PC-3 (cell line): ENCODE measurements at regions not wholly inside any gene's neighbourhood (a gene's known extent, or its start where the extent isn't known, plus 50 kb on each side); places are given as distances from the start of the nearest gene placed in this dataset.

Source experiments
- ATAC-seq: fragments of 200-7000 bp; cut with Tn5 transposase; 2 replicates; pipeline ENCODE4 v1.9.1; 2020; ENCODE audit warnings: mild to moderate bottlenecking, moderate library complexity
- BruUV-seq: library from RNA; stranded (reverse); fragments of 400-500 nt; replicated peaks from 2 replicates; lab custom pipeline; 2021; lab: Mats Ljungman, UMichigan
- CTCF ChIA-PET: fragments of 300-600 bp; sonication (Branson Sonifier 250); formaldehyde crosslinking; loops from one replicate; lab custom pipeline; 2022; ENCODE audit warnings: antibody characterized with exemption; lab: Charles Lee
- POLR2A ChIA-PET: fragments of 300-600 bp; sonication (Branson Sonifier 250); formaldehyde crosslinking; loops from one replicate; lab custom pipeline; 2022; ENCODE audit warnings: antibody characterized with exemption; ENCODE audit not compliant: unreplicated experiment; lab: Charles Lee
- DNase-seq: peaks from one replicate; pipeline ENCODE4 v3.0.0-alpha.2; 2015
- H2AFZ ChIP-seq: fragments of 300-600 bp; sonication (generic); 2 replicates; pipeline ENCODE4 v1.6.0; 2016; ENCODE audit warnings: antibody characterized with exemption, low read length
- H3F3A ChIP-seq: fragments of 300-600 bp; sonication (generic); one replicate; pipeline ENCODE4 v1.6.0; 2017; ENCODE audit warnings: antibody characterized with exemption, low read length, control low read depth, mild to moderate bottlenecking; ENCODE audit not compliant: unreplicated experiment
- H3K27ac ChIP-seq: fragments of 300-600 bp; sonication (generic); 2 replicates; pipeline ENCODE4 v1.5.1; 2016; ENCODE audit warnings: mild to moderate bottlenecking, low read length
- H3K27me3 ChIP-seq: fragments of 300-600 bp; sonication (generic); 2 replicates; pipeline ENCODE4 v1.6.1; 2016; ENCODE audit warnings: low read length, mixed read lengths
- H3K36me3 ChIP-seq: fragments of 300-600 bp; sonication (generic); 2 replicates; pipeline ENCODE4 v1.6.1; 2016; ENCODE audit warnings: low read depth, mixed run types, low read length, mixed read lengths
- H3K4me1 ChIP-seq: fragments of 300-600 bp; sonication (generic); 2 replicates; pipeline ENCODE4 v1.5.1; 2016; ENCODE audit warnings: low read length; ENCODE audit not compliant: insufficient read depth
- H3K4me2 ChIP-seq: fragments of 300-600 bp; sonication (generic); 2 replicates; pipeline ENCODE4 v1.6.0; 2016; ENCODE audit warnings: low read length
- H3K4me3 ChIP-seq: fragments of 300-600 bp; sonication (generic); 2 replicates; pipeline ENCODE4 v1.5.1; 2016; ENCODE audit warnings: mild to moderate bottlenecking, low read length, mixed read lengths
- H3K79me2 ChIP-seq: fragments of 300-600 bp; sonication (generic); 2 replicates; pipeline ENCODE4 v1.6.1; 2017; ENCODE audit warnings: low read length, mixed read lengths
- H3K9ac ChIP-seq: fragments of 300-600 bp; sonication (generic); 2 replicates; pipeline ENCODE4 v1.6.0; 2016; ENCODE audit warnings: mild to moderate bottlenecking, low read length
- H3K9me2 ChIP-seq: fragments of 300-600 bp; sonication (generic); replicated peaks from 2 replicates; pipeline ENCODE4 v1.6.1; 2016; ENCODE audit warnings: mixed run types, low read length, mixed read lengths
- H3K9me3 ChIP-seq: fragments of 300-600 bp; sonication (generic); 2 replicates; pipeline ENCODE4 v1.6.1; 2016; ENCODE audit warnings: low read length, mixed read lengths
- H4K20me1 ChIP-seq: fragments of 300-600 bp; sonication (generic); 2 replicates; pipeline ENCODE4 v1.6.1; 2016; ENCODE audit warnings: low read length, mixed read lengths
- EZH2 ChIP-seq: fragments of 300-600 bp; sonication (generic); IDR thresholded peaks from one replicate; pipeline ENCODE4 v1.6.1; 2017; ENCODE audit warnings: antibody characterized with exemption, mild to moderate bottlenecking, low read length; ENCODE audit not compliant: unreplicated experiment
- EZH2phosphoT487 ChIP-seq: fragments of 300-600 bp; sonication (generic); IDR thresholded peaks from 2 replicates; pipeline ENCODE4 v1.6.1; 2018; ENCODE audit warnings: mild to moderate bottlenecking, antibody characterized with exemption, low read length, borderline replicate concordance
- intact Hi-C: fragments of 100-400 bp; cut with micrococcal nuclease; formaldehyde crosslinking; loops from 2 replicates; pipeline ENCODE4 v1.9.0; 2023
- TF ChIP-seq, protein P1 (sequence below): fragments of 300-600 bp; sonication (generic); conservative IDR thresholded peaks from 2 replicates; pipeline ENCODE4 v1.5.1; 2017; ENCODE audit warnings: antibody characterized with exemption, low read depth, mild to moderate bottlenecking, low read length

- H3K36me3 ChIP-seq, result no peaks in the 10 kb centered on the region
- no peaks in the 10 kb centered on the region for H3K79me2 ChIP-seq
- no peaks in the 10 kb centered on the region for H3K9me3 ChIP-seq
- no peak for ATAC-seq
- ChIA-PET CTCF (no interaction called here), POLR2A (no interaction called here)
- no peaks in the 10 kb centered on the region; the same call in 1 of the 2 replicates for H4K20me1 ChIP-seq
- H2AFZ ChIP-seq, result no peak overlapping the region
- H3K27me3 ChIP-seq, result no peaks in the 10 kb centered on the region
- H3K9ac ChIP-seq, result no peak overlapping the region
- H3K27ac ChIP-seq, result no peak overlapping the region
- peak; percentile 11 for DNase-seq
- H3K4me1 ChIP-seq, result peaks cover 16% of the 10 kb centered on the region
- no peaks in the 10 kb centered on the region for H3F3A ChIP-seq
- H3K9me2 ChIP-seq, result no peaks in the 10 kb centered on the region
- H3K4me2 ChIP-seq, result no peak overlapping the region
- TF ChIP-seq EZH2, result no peak
- TF ChIP-seq EZH2phosphoT487, result no peak
- TF ChIP-seq, protein P1, sequence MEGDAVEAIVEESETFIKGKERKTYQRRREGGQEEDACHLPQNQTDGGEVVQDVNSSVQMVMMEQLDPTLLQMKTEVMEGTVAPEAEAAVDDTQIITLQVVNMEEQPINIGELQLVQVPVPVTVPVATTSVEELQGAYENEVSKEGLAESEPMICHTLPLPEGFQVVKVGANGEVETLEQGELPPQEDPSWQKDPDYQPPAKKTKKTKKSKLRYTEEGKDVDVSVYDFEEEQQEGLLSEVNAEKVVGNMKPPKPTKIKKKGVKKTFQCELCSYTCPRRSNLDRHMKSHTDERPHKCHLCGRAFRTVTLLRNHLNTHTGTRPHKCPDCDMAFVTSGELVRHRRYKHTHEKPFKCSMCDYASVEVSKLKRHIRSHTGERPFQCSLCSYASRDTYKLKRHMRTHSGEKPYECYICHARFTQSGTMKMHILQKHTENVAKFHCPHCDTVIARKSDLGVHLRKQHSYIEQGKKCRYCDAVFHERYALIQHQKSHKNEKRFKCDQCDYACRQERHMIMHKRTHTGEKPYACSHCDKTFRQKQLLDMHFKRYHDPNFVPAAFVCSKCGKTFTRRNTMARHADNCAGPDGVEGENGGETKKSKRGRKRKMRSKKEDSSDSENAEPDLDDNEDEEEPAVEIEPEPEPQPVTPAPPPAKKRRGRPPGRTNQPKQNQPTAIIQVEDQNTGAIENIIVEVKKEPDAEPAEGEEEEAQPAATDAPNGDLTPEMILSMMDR, result no peak
- H3K4me3 ChIP-seq, result no peak overlapping the region
- BruUV-seq, result no TSS peak
- intact Hi-C loops, result no loop called here
Observed at GRCh38 chr9:115267790-115268189, 149.8 kb upstream of the TNC start.

DNA sequence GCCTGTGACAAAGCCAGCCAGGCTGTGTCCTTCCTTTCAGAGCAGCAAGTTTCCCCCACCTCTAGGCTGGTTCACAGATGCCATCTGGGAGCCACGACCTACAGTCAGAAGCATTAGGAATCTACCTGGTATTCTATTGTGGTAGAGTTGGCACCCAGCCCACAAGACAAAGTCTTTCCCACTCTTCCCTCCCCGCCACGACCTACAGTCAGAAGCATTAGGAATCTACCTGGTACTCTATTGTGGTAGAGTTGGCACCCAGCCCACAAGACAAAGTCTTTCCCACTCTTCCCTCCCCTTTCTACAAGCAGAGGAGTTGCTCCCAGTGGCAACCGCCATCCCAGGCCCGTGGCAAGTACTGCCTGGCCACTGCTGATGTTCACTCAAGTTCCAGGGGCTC, 157.8 kb upstream of the TNC start:
- Histone ChIP-seq H3K36me3 (no peaks in the 10 kb centered on the region), H2AFZ (no peak overlapping the region), H3K9me2 (no peaks in the 10 kb centered on the region), H3K4me3 (no peak overlapping the region), H3K27ac (no peak overlapping the region), H3K79me2 (no peaks in the 10 kb centered on the region), H3K9ac (no peak overlapping the region), H4K20me1 (no peaks in the 10 kb centered on the region), H3K4me1 (no peaks in the 10 kb centered on the region), H3K27me3 (no peaks in the 10 kb centered on the region), H3K9me3 (no peaks in the 10 kb centered on the region), H3K4me2 (no peak overlapping the region), H3F3A (no peaks in the 10 kb centered on the region)
- intact Hi-C loops, result no loop called here
- ATAC-seq (no peak), DNase-seq (peak; percentile 19)
- BruUV-seq, result no TSS peak
- ChIA-PET CTCF (no interaction called here), POLR2A (no interaction called here)
- TF ChIP-seq, protein P1, result no peak
- TF ChIP-seq EZH2, result no peak
- TF ChIP-seq EZH2phosphoT487, result no peak

DNA sequence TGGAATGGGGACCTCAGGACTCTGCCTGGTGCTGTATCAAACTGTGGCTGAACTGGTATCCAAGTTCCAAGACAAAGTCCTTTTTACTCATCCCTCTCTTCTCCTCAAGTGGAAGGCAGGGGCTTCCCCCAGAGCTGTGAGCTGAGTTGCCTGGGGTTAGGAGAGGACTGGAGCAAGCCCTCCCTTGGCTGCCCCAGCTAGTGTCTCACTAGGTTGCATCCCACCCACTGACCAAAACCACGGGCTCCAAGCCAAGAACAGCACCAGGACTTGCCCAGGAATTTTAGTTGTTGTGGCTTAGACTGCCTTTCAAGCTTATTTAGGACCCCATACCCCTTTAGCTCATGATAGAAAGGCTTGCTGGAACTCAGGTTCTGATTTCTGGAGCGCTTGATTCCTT, 158.7 kb upstream of the TNC start:
- intact Hi-C loops, result no loop called here
- Histone ChIP-seq H3K36me3 (no peaks in the 10 kb centered on the region), H2AFZ (no peak overlapping the region), H3K9me2 (no peaks in the 10 kb centered on the region), H3K79me2 (no peaks in the 10 kb centered on the region), H3K27me3 (no peaks in the 10 kb centered on the region), H3K9ac (no peak overlapping the region), H3K4me2 (no peak overlapping the region), H4K20me1 (no peaks in the 10 kb centered on the region), H3F3A (no peaks in the 10 kb centered on the region), H3K9me3 (no peaks in the 10 kb centered on the region), H3K4me3 (no peak overlapping the region), H3K4me1 (no peaks in the 10 kb centered on the region), H3K27ac (no peak overlapping the region)
- ChIA-PET POLR2A (no interaction called here), CTCF (no interaction called here)
- TF ChIP-seq EZH2, result no peak
- TF ChIP-seq, protein P1, result no peak
- no peak for TF ChIP-seq EZH2phosphoT487
- ATAC-seq (no peak), DNase-seq (no peak)
- no TSS peak for BruUV-seq
